ENCODE measurements at regions not wholly inside any gene's neighbourhood (a gene's known extent, or its start where the extent isn't known, plus 50 kb on each side); places are given as distances from the start of the nearest gene placed in this dataset.
"Not testable (repeated sequence)": the region's sequence is repeated elsewhere in the genome, so short reads cannot be mapped to it uniquely, and the experiment has no call there.

GRCh38 chr3:96480881-96481280, 333.5 kb upstream of the EPHA6 start:
- H3K4me1 ChIP-seq (ENCODE audit: control insufficient read depth in 4 of 4, insufficient read depth in 4 of 4, low read length in 3 of 4) = no peaks in the 10 kb centered on the region

GRCh38 chr3:96483191-96483590, 331.2 kb upstream of the EPHA6 start:
- not testable (repeated sequence) for H3K36me3 ChIP-seq (ENCODE audit: control insufficient read depth in 4 of 4, insufficient read depth in 3 of 4, low read depth in 1 of 4, low read length in 3 of 4); H3K27ac ChIP-seq (ENCODE audit: low read depth in 1 of 2, low read length in 2 of 2); H3K4me3 ChIP-seq (ENCODE audit: low read depth in 1 of 3, low read length in 3 of 3); H3K4me1 ChIP-seq (ENCODE audit: control insufficient read depth in 4 of 4, insufficient read depth in 4 of 4, low read length in 3 of 4); H3K27me3 ChIP-seq (ENCODE audit: control insufficient read depth in 4 of 4, insufficient read depth in 4 of 4, low read length in 3 of 4); H3K9ac ChIP-seq (ENCODE audit: low read depth in 1 of 2, low read length in 2 of 2); DNase-seq (ENCODE audit: low spot score); H3K9me3 ChIP-seq (ENCODE audit: control insufficient read depth in 4 of 4, low read length in 3 of 4)
- WGBS = 70% methylated on average over 1 of the region's 1 CpG

More at GRCh38 chr3:96480881-96481280, 333.5 kb upstream of the EPHA6 start:
- Histone ChIP-seq H3K27me3 (ENCODE audit: control insufficient read depth in 4 of 4, insufficient read depth in 4 of 4, low read length in 3 of 4) (no peaks in the 10 kb centered on the region), H3K36me3 (ENCODE audit: control insufficient read depth in 4 of 4, insufficient read depth in 3 of 4, low read depth in 1 of 4, low read length in 3 of 4) (no peaks in the 10 kb centered on the region), H3K9ac (ENCODE audit: low read depth in 1 of 2, low read length in 2 of 2) (no peak overlapping the region), H3K9me3 (ENCODE audit: control insufficient read depth in 4 of 4, low read length in 3 of 4) (no peaks in the 10 kb centered on the region), H3K27ac (ENCODE audit: low read depth in 1 of 2, low read length in 2 of 2) (no peak overlapping the region), H3K4me3 (ENCODE audit: low read depth in 1 of 3, low read length in 3 of 3) (no peak overlapping the region)
- no peak for DNase-seq (ENCODE audit: low spot score)
- TF ChIP-seq YY1 (IDR thresholded peaks at IDR 0.05) (no peak), CTCF (IDR thresholded peaks at IDR 0.05; ENCODE audit: low read depth, low read length, missing input control) (no peak), EGR1 (IDR thresholded peaks at IDR 0.05; ENCODE audit: low read depth in 2 of 2) (no peak), HNF4A (conservative IDR thresholded peaks at IDR 0.05) (no peak), SP1 (IDR thresholded peaks at IDR 0.05) (no peak), FOXA1 (IDR thresholded peaks at IDR 0.05) (no peak), NR2F2 (IDR thresholded peaks at IDR 0.05) (no peak), MAX (IDR thresholded peaks at IDR 0.05) (no peak), ATF3 (IDR thresholded peaks at IDR 0.05) (no peak), FOXA2 (IDR thresholded peaks at IDR 0.05) (no peak), REST (IDR thresholded peaks at IDR 0.05) (no peak), HNF4G (IDR thresholded peaks at IDR 0.05) (no peak), RXRA (IDR thresholded peaks at IDR 0.05) (no peak), GABPA (IDR thresholded peaks at IDR 0.05 in 1 of 2, conservative IDR thresholded peaks at IDR 0.05 in 1 of 2) (no peak), RAD21 (IDR thresholded peaks at IDR 0.05) (no peak), ZBTB33 (IDR thresholded peaks at IDR 0.05) (no peak), TAF1 (conservative IDR thresholded peaks at IDR 0.05) (no peak), JUND (IDR thresholded peaks at IDR 0.05) (no peak)
- 90% methylated on average over 18 of the region's 18 CpGs for WGBS
